DND-41 (cell line): ENCODE measurements at regions not wholly inside any gene's neighbourhood (a gene's known extent, or its start where the extent isn't known, plus 50 kb on each side); places are given as distances from the start of the nearest gene placed in this dataset.
"Not testable (repeated sequence)": the region's sequence is repeated elsewhere in the genome, so short reads cannot be mapped to it uniquely, and the experiment has no call there.

ENCODE experiments used
- ATAC-seq: fragments of 200-7000 bp; cut with Tn5 transposase; 3 replicates; pipeline ENCODE4 v1.9.1; 2021; ENCODE audit warnings: low read depth; ENCODE audit not compliant: insufficient read depth
- DNase-seq: peaks from one replicate; pipeline ENCODE4 v3.0.0-alpha.2; 2020
- H2AFZ ChIP-seq: 2 replicates; pipeline ENCODE4 v1.6.0; 2012; ENCODE audit warnings: low read depth, low read length
- H3K27ac ChIP-seq: 2 replicates; pipeline ENCODE4 v1.5.1; 2012; ENCODE audit warnings: low read length, inconsistent platforms
- H3K27me3 ChIP-seq: fragments of 200-600 bp; sonication (generic); 2 replicates; pipeline ENCODE4 v1.6.0; 2012; ENCODE audit warnings: low read length, mild to moderate bottlenecking, inconsistent platforms; ENCODE audit not compliant: insufficient read depth, poor library complexity
- H3K36me3 ChIP-seq: 2 replicates; pipeline ENCODE4 v1.5.1; 2012; ENCODE audit warnings: low read length, inconsistent platforms; ENCODE audit not compliant: insufficient read depth
- H3K4me1 ChIP-seq: 2 replicates; pipeline ENCODE4 v1.5.1; 2012; ENCODE audit warnings: mild to moderate bottlenecking, low read length; ENCODE audit not compliant: insufficient read depth
- H3K4me2 ChIP-seq: 2 replicates; pipeline ENCODE4 v1.6.0; 2012; ENCODE audit warnings: mild to moderate bottlenecking, moderate library complexity, low read length, inconsistent platforms; ENCODE audit not compliant: insufficient read depth
- H3K4me3 ChIP-seq, 2 experiments: fragments of 200-600 bp in 1 of 2; shearing (Covaris generic) in 1 of 2; 2 replicates each; pipeline ENCODE4 v1.5.1; 2012 to 2016; ENCODE audit warnings: inconsistent platforms in 2 of 2, low read length in 2 of 2, mild to moderate bottlenecking in 2 of 2, low read depth in 1 of 2, moderate library complexity in 1 of 2
- H3K79me2 ChIP-seq: 2 replicates; pipeline ENCODE4 v1.6.0; 2012; ENCODE audit warnings: low read length, inconsistent platforms; ENCODE audit not compliant: insufficient read depth
- H3K9ac ChIP-seq: 2 replicates; pipeline ENCODE4 v1.6.0; 2012; ENCODE audit warnings: low read depth, mild to moderate bottlenecking, inconsistent platforms, low read length, moderate library complexity
- H3K9me3 ChIP-seq: 2 replicates; pipeline ENCODE4 v1.5.1; 2012; ENCODE audit warnings: low read length, moderate library complexity, mild to moderate bottlenecking, inconsistent platforms; ENCODE audit not compliant: insufficient read depth, severe bottlenecking
- H4K20me1 ChIP-seq: 2 replicates; pipeline ENCODE4 v1.6.0; 2012; ENCODE audit warnings: low read length; ENCODE audit not compliant: insufficient read depth
- EZH2 ChIP-seq: IDR thresholded peaks from 3 replicates; pipeline ENCODE4 v1.6.1; 2012; ENCODE audit warnings: borderline replicate concordance, low read depth, mild to moderate bottlenecking, moderate library complexity, low read length, inconsistent platforms; ENCODE audit not compliant: severe bottlenecking
- TF ChIP-seq, protein P1 (sequence below): IDR thresholded peaks from 2 replicates; pipeline ENCODE4 v1.5.1; 2012; ENCODE audit warnings: borderline replicate concordance, low read length, moderate library complexity, mild to moderate bottlenecking; ENCODE audit not compliant: poor library complexity, severe bottlenecking; ENCODE audit errors: extremely low read depth

DNA sequence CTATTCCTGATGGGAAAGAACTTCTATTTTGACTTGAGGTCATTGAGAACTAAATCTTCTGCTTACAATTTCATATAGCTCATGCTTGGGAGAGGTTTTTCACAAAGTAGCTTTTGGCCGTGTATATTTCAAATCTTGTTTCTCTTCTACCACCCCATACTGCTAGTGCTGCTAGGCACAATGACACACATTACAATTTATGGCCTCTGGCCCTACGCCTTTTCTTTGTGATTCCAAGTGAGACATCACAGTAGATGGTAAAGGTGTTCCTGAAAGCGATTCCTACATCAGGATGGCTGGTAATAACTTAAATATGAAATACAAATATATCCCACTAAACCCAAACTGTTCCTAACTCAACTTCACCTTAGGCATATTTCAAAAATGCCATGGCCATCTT lies 101.1 kb downstream of the ATXN3L start:
- no peaks in the 10 kb centered on the region for H3K79me2 ChIP-seq
- no peaks in the 10 kb centered on the region for H3K9me3 ChIP-seq
- H4K20me1 ChIP-seq = no peaks in the 10 kb centered on the region
- no peak overlapping the region for H3K9ac ChIP-seq
- H3K4me3 ChIP-seq = no peak overlapping the region
- H3K36me3 ChIP-seq = no peaks in the 10 kb centered on the region
- H3K27ac ChIP-seq = no peak overlapping the region
- no peaks in the 10 kb centered on the region for H3K27me3 ChIP-seq
- no peak for DNase-seq
- ATAC-seq = no peak
- no peak for TF ChIP-seq EZH2
- TF ChIP-seq, protein P1, sequence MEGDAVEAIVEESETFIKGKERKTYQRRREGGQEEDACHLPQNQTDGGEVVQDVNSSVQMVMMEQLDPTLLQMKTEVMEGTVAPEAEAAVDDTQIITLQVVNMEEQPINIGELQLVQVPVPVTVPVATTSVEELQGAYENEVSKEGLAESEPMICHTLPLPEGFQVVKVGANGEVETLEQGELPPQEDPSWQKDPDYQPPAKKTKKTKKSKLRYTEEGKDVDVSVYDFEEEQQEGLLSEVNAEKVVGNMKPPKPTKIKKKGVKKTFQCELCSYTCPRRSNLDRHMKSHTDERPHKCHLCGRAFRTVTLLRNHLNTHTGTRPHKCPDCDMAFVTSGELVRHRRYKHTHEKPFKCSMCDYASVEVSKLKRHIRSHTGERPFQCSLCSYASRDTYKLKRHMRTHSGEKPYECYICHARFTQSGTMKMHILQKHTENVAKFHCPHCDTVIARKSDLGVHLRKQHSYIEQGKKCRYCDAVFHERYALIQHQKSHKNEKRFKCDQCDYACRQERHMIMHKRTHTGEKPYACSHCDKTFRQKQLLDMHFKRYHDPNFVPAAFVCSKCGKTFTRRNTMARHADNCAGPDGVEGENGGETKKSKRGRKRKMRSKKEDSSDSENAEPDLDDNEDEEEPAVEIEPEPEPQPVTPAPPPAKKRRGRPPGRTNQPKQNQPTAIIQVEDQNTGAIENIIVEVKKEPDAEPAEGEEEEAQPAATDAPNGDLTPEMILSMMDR = no peak
- no peaks in the 10 kb centered on the region for H3K4me1 ChIP-seq
- H3K4me2 ChIP-seq = no peak overlapping the region
- no peak overlapping the region for H2AFZ ChIP-seq

DNA sequence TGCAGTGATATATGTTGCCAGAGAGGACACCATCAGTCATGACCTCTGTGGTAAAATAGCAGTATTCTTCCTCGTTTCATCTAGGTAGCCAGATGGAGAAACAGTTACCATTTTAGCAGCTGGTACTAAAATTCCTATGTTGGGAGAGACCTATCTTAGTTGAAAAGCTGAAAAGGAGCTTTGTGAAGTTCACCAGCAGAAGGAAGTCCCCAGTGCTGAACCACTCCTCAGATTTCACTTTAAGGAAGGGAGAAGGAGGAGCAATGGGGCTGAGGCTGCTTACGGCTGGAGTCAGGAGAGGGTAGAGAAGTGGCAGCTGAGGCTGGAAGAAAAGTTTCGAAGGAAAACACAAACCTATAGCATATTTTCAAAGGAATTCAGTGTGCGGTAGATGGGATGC lies 103.7 kb downstream of the ATXN3L start:
- no peak for DNase-seq
- Histone ChIP-seq H3K36me3 (no peaks in the 10 kb centered on the region), H3K9me3 (no peaks in the 10 kb centered on the region), H3K79me2 (no peaks in the 10 kb centered on the region), H3K27me3 (no peaks in the 10 kb centered on the region), H3K4me1 (peaks cover 9% of the 10 kb centered on the region), H3K9ac (no peak overlapping the region), H4K20me1 (no peaks in the 10 kb centered on the region), H2AFZ (no peak overlapping the region), H3K27ac (no peak overlapping the region), H3K4me3 (no peak overlapping the region), H3K4me2 (no peak overlapping the region)
- no peak for ATAC-seq
- TF ChIP-seq, protein P1 = no peak
- TF ChIP-seq EZH2 = no peak

DNA sequence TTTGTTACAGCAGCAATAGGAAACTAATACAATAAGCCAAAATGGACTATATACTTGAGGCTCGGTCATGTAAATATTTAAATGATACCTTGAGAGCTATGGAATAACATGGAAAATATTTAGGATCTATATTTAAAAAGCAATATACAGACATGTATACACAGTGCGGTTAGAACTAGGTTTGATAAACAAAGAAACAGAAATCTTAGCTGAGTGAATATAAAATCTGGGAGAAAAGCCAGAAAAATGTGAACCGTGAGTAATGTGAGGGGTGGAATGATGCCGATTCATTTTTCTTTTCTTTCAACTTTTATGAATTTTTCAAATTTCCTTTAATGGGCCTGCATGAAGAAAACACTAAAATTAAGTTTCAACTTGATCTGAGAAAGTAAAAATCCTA lies 104.1 kb downstream of the ATXN3L start:
- Histone ChIP-seq H4K20me1 (no peaks in the 10 kb centered on the region), H3K79me2 (no peaks in the 10 kb centered on the region), H2AFZ (no peak overlapping the region), H3K4me1 (peaks cover 9% of the 10 kb centered on the region), H3K9ac (no peak overlapping the region), H3K27me3 (no peaks in the 10 kb centered on the region), H3K27ac (no peak overlapping the region), H3K9me3 (no peaks in the 10 kb centered on the region), H3K36me3 (no peaks in the 10 kb centered on the region), H3K4me2 (no peak overlapping the region), H3K4me3 (no peak overlapping the region)
- no peak for DNase-seq
- no peak for ATAC-seq
- no peak for TF ChIP-seq EZH2
- TF ChIP-seq, protein P1 = no peak

DNA sequence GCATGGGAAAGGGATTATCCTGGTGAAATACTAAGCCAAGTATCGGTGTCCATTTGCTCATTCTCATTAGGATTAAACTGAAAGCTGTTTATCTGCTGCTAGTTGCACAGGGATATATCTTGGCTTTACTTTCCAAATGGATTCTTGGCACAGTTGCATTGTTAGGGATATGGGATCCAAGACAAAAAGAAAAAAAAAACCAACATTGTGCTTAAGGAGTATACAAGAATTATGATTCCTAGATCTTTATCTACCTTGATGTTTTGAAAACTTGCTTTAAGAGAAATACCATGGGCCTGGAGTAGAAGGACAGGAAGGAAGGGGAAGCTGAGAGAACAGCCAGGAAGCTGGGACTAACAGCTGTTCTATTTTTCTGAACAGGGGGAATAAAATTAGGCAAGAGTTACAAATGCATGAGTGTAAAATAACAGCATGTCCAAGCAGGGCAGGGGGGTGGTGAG lies 107.6 kb downstream of the ATXN3L start:
- Histone ChIP-seq H3K36me3 (no peaks in the 10 kb centered on the region), H3K9ac (no peak overlapping the region), H2AFZ (peak overlapping the region; percentile 25; the same call in 1 of the 2 replicates), H3K27me3 (no peaks in the 10 kb centered on the region), H3K9me3 (no peaks in the 10 kb centered on the region), H4K20me1 (no peaks in the 10 kb centered on the region), H3K4me2 (no peak overlapping the region; the same call in 1 of the 2 replicates), H3K27ac (no peak overlapping the region), H3K4me3 (no peak overlapping the region), H3K4me1 (peaks cover 9% of the 10 kb centered on the region), H3K79me2 (no peaks in the 10 kb centered on the region)
- ATAC-seq = no peak
- TF ChIP-seq, protein P1 = no peak
- no peak for TF ChIP-seq EZH2
- no peak for DNase-seq

DNA sequence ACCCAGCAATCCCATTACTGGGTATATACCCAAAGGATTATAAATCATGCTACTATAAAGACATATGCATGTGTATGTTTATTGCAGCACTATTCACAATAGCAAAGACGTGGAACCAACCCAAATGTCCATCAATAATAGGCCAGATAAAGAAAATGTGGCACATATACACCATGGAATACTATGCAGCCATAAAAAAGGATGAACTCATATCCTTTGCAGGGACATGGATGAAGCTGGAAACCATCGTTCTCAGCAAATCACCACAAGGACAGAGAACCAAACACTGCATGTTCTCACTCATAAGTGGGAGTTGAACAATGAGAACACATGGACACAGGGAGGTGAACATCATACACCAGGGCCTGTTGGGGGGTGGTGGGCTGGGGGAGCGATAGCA lies 109.7 kb downstream of the ATXN3L start:
- H3K79me2 ChIP-seq, H3K4me3 ChIP-seq, H3K9me3 ChIP-seq, DNase-seq, H2AFZ ChIP-seq, H3K27ac ChIP-seq, H3K4me2 ChIP-seq, H3K36me3 ChIP-seq, H3K27me3 ChIP-seq, ATAC-seq, H3K4me1 ChIP-seq, H4K20me1 ChIP-seq, H3K9ac ChIP-seq: not testable (repeated sequence)
